IPS-NIHi7 (cell line): ENCODE measurements at regions not wholly inside any gene's neighbourhood (a gene's known extent, or its start where the extent isn't known, plus 50 kb on each side); places are given as distances from the start of the nearest gene placed in this dataset.
A peak's percentile ranks its signal among the peaks of the same experiment; 100 is the strongest.
"Not testable (repeated sequence)": the region's sequence is repeated elsewhere in the genome, so short reads cannot be mapped to it uniquely, and the experiment has no call there.

Source experiments
- DNase-seq: peaks from one replicate; pipeline ENCODE4 v3.0.0; 2012; ENCODE audit warnings: mixed read lengths; ENCODE audit errors: extremely low spot score

DNA sequence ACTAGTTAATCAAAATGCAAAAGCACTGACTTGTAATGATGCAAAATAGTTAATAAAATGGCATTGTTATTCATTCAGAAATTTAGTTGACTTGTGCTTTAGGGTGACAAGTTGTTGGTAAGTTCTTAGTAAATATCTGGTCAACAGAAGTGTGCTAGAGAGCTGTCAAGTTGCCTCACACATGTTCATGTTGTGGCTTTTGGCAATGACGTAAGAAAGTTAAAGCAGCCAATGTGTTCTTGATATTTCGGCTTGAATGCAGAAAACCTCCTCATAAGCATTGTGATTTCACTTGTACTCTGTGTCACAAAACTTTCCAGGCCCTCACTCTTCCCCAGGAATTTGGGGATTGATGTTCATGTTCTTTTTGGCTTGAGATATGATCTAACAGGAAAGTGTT, 626.7 kb downstream of the PRR16 start:
- no peak for DNase-seq

DNA sequence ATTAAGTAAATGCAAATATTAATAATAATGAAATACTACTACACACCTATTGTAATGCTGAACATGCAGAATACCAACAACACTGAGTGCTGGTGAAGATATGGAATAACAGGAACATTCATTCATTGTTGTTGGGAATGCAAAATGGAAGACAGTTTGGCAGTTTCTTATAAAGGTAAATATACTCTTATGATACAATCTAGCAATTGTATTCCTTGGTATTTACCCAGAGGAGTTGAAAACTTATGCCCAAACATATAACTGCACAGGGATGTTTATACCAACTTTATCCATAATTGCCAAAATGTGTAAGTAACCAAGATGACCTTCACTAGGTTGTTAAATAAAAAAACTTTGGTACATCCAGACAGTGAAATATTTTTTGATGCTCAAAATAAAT, 636.8 kb downstream of the PRR16 start:
- DNase-seq: no peak

DNA sequence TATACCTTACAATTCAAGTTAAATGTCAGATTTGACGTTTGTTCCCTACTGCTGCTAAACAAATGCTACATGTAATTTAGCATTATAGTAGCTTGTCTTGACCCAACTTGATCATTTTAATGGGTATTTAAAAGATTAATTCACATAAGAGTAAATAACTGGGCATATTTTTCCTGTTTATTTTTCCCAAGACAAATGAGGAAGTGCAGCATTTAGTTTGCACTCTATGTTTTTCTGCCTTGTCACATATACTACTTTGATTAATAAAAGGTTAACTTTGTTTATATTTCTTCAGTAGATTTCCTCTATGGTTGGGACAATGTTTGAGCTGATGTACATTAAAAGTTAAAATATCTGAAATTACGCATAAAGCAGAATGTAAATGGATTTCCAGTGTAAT, 641.8 kb downstream of the PRR16 start:
- no peak for DNase-seq

DNA sequence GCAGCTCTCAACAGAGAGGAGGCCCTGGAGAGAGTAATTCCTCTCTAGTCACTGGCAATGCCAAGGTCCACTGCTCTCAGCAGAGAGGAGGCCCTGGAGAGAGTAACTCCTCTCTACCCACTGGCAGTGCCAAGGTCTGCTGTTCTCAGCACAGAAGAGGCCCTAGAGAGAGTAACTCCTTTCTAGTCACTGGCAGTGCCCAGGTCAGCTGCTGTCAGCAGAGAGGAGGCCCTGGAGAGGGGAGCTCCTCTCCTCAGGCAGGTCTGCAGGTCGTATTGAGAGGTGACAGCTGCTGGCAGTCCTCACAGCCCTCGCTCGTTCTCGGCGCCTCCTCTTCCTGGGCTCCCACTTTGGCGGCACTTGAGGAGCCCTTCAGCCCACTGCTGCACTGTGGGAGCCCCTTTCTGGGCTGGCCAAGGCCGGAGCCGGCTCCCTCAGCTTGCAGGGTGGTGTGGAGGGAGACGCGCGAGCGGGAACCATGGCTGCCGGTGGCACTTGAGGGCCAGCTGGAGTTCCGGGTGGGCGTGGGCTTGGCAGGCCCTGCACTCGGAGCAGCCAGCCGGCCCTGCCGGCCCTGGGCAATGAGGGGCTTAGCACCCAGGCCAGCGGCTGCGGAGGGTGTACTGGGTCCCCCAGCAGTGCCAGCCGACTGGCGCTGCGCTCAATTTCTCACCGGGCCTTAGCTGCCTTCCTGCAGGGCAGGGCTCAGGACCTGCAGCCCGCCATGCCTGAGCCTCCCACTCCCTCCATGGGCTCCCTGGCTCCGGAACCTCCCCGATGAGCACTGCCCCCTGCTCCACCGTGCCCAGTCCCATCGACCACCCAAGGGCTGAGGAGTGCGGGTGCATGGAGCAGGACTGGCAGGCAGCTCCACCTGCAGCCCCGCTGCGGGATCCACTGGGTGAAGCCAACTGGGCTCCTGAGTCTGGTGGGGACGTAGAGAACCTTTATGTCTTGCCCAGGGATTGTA, 642.9 kb downstream of the PRR16 start:
- not testable (repeated sequence) for DNase-seq

DNA sequence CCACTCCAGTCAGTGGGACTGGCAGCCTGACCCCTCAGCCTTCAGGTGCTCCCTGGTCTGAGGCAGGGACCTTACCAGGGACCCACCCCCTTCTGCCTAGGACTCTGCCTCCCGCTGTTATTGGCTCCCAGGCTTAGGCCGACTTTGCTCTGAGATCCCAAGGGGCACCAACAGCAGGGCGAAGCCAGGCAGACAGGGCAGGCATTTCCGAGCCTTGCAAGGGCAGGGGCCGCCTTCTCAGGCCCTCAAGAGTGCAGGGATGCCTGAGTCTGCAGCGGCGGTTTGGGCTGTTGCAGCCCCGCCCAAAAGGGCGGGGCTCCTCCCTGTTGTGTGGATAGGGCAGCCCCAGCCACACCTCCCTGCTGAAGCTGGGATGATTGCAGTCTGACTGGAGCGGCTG, 644.6 kb downstream of the PRR16 start:
- DNase-seq: peak; percentile 67

DNA sequence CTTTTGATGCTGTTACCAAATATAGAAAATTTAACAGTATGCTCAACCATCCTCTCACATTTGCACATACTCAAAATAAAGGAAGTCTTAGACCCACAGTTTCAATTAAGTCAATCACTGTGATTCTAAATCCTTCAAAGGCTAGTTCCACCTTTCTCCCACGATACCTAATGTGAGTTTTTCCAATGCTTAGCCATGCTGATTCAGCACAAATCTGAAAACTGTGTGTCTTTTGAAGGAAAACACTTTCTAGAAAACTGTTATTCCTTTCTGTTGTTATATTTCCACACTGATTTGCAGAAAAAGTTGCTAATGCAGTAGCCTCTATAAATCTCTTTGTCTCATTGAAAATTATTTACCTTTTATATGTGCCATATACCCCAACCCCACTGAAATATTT, 645.7 kb downstream of the PRR16 start:
- DNase-seq: no peak

DNA sequence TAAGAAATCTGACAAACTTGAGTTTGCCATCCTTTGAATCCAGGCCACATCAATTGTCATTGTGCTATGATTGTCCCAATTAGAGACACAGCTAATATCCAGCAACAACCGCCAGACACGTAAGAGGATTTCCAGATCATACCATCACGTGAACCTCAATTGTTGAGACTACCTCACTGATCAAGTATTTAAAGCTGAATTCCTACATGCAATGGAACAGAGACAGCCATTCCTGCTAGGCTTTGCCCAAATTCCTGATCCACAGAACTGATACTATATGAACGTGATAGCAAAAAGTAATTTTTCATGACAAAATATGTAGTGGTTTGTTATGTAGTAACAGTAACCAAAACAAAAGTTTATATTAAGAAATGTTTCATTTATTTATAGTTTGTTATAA, 657.7 kb downstream of the PRR16 start:
- no peak for DNase-seq

DNA sequence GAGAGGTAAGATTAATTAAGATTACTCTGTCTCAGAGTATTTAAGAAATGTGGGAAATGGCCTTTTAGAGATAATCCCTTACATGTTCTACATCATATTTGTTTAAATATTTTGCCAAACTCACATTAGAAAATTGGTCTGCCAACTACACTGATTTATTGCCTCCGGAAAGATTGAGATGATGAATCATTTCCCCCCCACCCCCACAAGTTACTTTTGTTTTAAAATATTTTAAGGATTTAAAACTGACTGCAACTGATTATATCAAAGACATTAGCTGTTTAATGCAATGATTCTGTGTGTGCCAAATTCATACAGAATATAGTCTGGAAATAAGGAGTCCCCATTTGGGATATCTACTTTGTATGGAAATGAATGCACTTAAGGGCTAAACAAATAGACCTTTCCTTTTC, 674.4 kb downstream of the PRR16 start:
- DNase-seq: no peak

DNA sequence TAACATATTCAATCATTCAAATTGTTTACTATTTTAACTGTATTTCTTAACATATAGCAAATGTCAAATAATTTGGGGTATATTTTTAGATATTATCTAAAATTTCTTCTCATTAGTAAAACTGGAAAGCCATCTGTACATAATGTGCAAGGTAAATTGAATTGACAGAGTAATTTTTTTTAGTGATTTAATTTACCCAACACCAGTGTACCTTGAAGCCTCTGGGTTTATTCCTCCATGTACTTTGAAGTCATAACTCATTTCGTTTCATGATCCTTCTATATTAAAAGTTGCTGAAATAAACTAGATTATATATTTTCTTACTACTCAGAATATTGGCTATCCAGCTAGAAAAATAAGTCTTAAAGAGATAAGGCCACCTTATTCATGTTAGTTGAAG, 674.9 kb downstream of the PRR16 start:
- no peak for DNase-seq

DNA sequence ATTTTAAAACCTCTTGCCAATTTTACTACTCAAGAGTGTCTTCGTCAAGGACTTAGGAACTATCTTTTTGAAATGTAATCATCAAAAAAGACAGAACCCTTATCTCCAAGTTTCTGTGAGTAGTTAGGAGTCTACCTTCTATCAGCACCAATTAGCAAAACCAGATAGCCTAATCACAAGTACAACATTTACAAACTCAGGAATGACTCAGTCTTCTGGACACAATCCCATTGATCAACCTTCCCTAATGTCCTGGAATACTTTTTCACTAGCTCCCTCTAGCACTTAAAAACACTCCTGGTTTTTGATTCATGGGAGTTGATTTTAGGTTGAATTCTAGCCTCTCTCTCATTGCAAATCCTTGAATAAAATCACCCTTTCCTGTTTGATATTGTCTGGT, 680.7 kb downstream of the PRR16 start:
- no peak for DNase-seq

DNA sequence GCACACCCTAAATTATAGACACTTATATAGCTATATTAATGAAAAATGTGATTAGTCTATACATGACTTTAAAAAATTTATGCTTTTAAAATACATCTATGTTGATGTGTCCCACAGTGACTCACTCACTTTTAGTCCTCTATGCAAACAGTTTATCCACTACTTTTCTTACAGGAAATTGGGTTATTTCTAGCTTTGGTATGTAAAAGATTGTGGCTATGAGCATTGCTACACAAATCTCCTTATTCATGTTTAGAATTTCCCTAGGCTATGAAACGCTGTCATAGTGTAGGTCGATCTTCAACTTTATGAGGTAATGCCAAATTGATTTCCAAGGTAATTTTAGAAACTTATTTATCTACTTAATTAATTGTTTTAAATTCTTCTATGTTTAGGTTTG, 687.4 kb downstream of the PRR16 start:
- no peak for DNase-seq

DNA sequence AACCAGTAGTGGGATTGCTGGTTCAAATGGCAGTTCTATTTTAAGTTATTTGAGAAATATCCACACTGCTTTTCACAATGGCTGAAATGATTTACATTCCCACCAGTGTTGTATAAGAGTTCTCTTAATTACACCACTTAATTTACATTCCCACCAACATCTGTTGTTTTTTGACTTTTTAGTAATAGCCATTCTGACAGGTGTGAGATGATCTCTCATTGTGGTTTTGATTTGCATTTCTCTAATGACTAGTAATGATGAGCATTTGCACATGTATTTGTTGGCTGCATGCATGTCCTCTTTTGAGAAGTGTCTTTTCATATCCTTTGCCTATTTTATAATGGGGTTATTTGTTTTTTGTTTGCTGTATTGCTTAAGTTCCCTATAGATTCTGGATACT, 688.3 kb downstream of the PRR16 start:
- DNase-seq: no peak

DNA sequence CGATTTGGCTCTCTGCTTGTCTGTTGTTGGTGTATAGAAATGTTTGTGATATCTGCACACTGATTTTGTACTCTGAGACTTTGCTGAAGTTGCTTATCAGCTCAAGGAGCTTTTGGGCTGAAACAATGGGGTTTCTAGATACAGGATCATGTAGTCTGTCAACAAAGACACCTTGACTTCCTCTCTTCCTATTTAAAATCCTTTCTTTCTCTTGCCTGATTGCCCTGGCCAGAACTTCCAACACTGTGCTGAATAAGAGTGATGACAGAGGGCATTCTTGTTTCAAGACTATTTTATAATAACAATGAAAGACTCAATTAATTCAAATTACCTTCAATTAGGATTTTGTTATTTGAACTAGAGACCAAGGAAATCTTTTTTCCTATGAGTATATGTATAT, 692.5 kb downstream of the PRR16 start:
- DNase-seq: no peak

DNA sequence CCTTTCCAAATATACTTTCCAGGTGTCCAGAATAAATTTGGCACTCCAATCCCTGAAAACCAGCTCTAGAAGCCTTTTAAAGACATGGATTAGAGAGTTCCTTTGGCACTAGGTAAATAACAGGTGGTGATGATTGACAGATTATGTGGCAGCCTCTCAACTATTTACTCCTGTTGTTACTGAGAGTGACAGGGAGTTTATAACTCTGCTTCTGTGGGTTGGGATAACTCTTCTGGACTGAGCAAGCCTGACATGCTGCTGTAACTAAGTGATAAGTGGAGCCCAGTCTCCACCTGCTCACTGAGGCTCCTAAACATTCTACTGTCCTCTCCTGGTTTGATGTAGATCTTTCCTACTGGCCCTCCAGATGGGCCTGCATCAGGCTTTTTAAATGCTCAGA, 693.2 kb upstream of the FTMT start:
- DNase-seq: no peak

DNA sequence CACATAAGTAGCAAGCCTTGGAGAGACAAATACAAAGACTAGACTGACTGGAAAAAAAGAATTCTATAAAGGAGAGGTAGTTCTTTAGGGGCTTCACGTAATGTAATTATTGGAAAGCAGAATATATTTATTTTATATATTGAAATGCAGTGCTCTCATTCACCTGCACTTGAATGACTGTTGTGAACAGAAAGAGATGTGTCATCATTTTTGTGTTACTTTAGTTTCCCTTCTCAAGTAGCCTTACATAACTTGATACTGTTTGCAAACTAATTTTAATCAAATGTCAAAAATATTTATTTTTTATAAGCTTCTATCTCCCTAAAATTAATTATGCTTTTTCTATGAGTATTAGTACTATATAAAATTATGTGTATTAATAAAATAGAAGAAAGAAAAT, 691.1 kb upstream of the FTMT start:
- DNase-seq: no peak

DNA sequence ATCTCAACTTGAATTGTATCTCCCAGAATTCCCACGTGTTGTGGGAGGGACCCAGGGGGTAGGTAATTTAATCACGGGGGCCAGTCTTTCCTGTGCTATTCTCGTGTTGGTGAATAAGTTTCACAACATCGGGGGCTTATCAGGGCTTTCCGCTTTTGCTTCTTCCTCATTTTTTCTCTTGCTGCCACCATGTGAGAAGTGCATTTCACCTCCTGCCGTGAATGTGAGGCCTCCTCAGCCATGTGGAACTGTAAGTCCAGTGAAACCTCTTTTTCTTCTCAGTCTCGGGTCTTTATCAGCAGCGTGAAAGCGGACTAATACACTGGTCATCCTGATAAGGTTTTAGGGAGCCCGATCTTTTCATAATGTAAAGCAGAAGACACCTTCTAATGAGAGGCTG, 687.0 kb upstream of the FTMT start:
- no peak for DNase-seq

DNA sequence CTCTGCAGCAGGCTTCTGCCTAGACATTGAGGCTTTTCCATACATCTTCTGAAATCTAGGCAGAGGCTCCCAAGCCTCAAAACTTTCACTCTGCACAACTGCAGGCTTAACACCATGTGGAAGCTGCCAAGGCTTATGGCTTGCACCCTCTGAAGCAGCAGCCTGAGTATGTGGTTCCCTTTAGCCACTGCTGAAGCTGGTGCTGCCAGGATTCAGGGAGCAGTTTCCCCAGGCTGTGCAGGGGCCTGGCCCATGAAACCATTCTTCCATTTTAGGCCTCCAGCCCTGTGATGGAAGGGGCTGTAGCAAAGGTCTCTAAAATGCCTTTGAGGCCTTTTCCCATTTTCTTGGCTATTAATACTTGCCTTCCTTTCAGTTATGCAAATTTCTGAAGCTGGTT, 680.3 kb upstream of the FTMT start:
- no peak for DNase-seq

DNA sequence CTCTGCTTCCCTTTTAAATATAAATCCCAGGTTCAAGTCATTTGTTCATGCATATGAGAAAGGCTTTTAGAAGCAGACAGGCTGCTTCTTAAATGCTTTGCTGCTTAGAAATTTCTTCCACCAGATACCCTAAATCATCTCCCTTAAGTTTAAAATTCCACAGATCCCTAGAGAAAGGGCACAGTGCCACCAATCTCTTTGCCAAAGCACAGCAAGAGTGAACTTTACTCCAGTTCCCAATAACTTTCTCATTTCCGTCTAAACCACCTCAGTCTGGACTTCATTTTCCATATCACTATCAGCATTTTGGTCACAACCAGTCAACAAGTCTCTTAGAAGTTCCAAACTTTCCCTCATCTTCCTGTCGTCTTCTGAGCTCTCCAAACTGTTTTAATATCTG, 679.8 kb upstream of the FTMT start:
- no peak for DNase-seq

DNA sequence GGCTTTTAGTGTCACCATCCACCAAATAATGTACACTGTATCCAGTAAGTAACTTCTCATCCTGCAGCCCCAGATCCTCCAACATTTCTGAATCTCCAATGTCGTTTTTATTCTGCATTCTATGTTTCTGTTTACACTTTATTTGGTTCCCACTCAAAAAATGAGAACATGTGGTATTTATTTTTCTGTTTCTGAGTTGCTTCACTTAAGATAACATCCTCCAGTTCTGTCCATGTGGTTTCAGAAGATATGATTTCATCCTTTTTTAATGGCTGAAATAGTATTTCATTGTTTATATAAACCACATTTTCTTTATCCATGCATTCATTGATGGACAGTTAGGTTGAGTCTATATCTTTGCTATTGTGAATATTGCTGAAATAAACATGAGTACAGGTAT, 677.3 kb upstream of the FTMT start:
- DNase-seq: no peak

DNA sequence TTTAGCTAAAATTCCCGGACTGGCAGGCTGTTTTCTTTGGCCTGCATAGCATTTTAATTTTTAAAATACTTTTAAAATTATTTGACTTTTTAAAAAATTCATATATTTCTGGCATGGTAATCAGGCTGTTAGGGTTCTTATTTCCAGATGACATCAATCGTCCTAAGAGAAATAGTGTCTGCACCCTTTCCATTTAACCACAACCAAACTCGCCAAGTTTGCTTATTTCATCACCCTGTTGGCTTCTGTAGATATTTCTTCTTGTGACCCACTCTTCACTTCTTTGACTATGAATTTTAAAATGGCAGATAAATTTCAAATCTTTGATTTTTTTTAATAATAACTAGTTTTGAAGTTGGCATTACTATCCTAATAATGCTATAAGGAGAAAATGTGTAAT, 675.7 kb upstream of the FTMT start:
- DNase-seq: no peak

DNA sequence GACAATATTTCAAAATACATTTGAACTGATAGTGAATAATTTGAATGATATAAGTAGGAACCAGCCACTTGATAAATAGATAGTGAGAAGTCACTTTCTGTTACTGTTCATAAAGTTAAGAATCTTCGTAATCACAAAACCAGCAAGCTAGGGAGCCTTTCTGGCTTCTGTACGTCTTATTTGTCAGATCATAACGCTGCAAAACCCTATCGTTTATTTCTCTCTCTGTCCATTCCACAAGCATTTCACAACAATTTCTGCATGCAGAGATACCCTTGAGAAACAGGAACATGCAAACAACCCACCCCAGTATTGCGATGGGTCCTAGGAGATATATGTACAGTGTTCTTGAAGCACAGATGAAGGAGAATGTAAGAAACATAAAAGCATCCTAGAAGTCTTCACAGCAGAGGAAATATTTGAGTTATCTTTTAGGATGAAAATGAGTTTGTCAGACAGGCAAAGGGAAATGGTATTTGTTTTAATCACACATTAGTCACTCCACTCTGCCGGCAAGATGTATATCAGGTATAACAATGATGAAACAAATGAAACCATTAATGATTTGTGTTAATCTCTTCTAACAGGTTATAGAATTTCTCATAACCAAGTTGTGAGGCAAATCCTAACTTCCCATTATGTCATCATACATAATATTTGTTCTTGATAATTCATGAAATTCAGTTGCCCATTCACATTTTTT, 668.7 kb upstream of the FTMT start:
- no peak for DNase-seq

DNA sequence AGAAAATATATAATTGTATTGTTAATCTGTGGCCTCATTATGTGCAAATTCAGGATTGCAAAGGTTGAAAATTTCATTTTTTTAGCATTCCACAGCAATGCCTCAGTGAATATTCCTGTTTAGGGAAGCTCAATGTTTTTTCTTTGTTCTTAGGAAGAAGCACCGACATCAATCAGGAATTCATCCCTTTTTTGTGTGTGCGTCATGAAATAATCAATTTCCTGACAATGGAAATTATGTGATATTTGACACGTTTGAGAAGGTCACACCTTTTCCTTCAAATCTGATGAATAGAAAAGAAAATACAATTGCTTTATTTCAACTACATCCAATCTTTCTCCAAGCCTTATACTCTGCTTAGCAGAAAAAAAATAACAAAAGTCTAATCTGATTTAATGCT, 662.8 kb upstream of the FTMT start:
- DNase-seq: no peak
